ENCODE measurements at regions not wholly inside any gene's neighbourhood (a gene's known extent, or its start where the extent isn't known, plus 50 kb on each side); places are given as distances from the start of the nearest gene placed in this dataset.

- no peaks in the 10 kb centered on the region for H3K27me3 Mint-ChIP-seq (ENCODE audit: low read depth)
- no peak for TF ChIP-seq CTCF (IDR thresholded peaks at IDR 0.05)
- H3K9me3 Mint-ChIP-seq (ENCODE audit: low read depth) = peaks cover 19% of the 10 kb centered on the region
- no peak for DNase-seq (ENCODE audit: low spot score)
- no peak overlapping the region for H3K27ac Mint-ChIP-seq (ENCODE audit: unreplicated experiment)
- H3K4me3 Mint-ChIP-seq (ENCODE audit: unreplicated experiment) = no peak overlapping the region
- H3K36me3 Mint-ChIP-seq (ENCODE audit: low read depth) = peaks cover 8% of the 10 kb centered on the region
- H3K4me1 Mint-ChIP-seq (ENCODE audit: low read depth) = peaks cover 6% of the 10 kb centered on the region
Measured at GRCh38 chr7:18336626-18337025, 158.9 kb upstream of the HDAC9 start.

- Mint-ChIP-seq H3K4me3 (ENCODE audit: unreplicated experiment) (no peak overlapping the region), H3K27ac (ENCODE audit: unreplicated experiment) (no peak overlapping the region), H3K27me3 (ENCODE audit: low read depth) (no peaks in the 10 kb centered on the region), H3K36me3 (ENCODE audit: low read depth) (peaks cover 8% of the 10 kb centered on the region), H3K4me1 (ENCODE audit: low read depth) (peaks cover 6% of the 10 kb centered on the region), H3K9me3 (ENCODE audit: low read depth) (peaks cover 22% of the 10 kb centered on the region)
- TF ChIP-seq CTCF (IDR thresholded peaks at IDR 0.05) = no peak
- DNase-seq (ENCODE audit: low spot score) = no peak
Measured at GRCh38 chr7:18337048-18337809, 158.3 kb upstream of the HDAC9 start.

- peaks cover 6% of the 10 kb centered on the region for H3K4me1 Mint-ChIP-seq (ENCODE audit: low read depth)
- H3K27ac Mint-ChIP-seq (ENCODE audit: unreplicated experiment) = no peak overlapping the region
- no peak for TF ChIP-seq CTCF (IDR thresholded peaks at IDR 0.05)
- peaks cover 6% of the 10 kb centered on the region for H3K36me3 Mint-ChIP-seq (ENCODE audit: low read depth)
- DNase-seq (ENCODE audit: low spot score) = no peak
- H3K4me3 Mint-ChIP-seq (ENCODE audit: unreplicated experiment) = no peak overlapping the region
- H3K9me3 Mint-ChIP-seq (ENCODE audit: low read depth) = peaks cover 21% of the 10 kb centered on the region
- no peaks in the 10 kb centered on the region for H3K27me3 Mint-ChIP-seq (ENCODE audit: low read depth)
Measured at GRCh38 chr7:18338910-18339523, 156.5 kb upstream of the HDAC9 start.

- H3K36me3 Mint-ChIP-seq (ENCODE audit: low read depth) = peaks cover 6% of the 10 kb centered on the region
Measured at GRCh38 chr7:18341756-18342155, 153.8 kb upstream of the HDAC9 start.

GRCh38 chr7:18343047-18343446, 152.5 kb upstream of the HDAC9 start:
- no peak for TF ChIP-seq CTCF (IDR thresholded peaks at IDR 0.05)
- Mint-ChIP-seq H3K4me1 (ENCODE audit: low read depth) (peaks cover 7% of the 10 kb centered on the region), H3K4me3 (ENCODE audit: unreplicated experiment) (no peak overlapping the region), H3K27ac (ENCODE audit: unreplicated experiment) (no peak overlapping the region), H3K27me3 (ENCODE audit: low read depth) (no peaks in the 10 kb centered on the region), H3K36me3 (ENCODE audit: low read depth) (peaks cover 6% of the 10 kb centered on the region), H3K9me3 (ENCODE audit: low read depth) (peaks cover 21% of the 10 kb centered on the region)
- no peak for DNase-seq (ENCODE audit: low spot score)

More at GRCh38 chr7:18341756-18342155, 153.8 kb upstream of the HDAC9 start:
- no peak for DNase-seq (ENCODE audit: low spot score)
- Mint-ChIP-seq H3K4me1 (ENCODE audit: low read depth) (peaks cover 13% of the 10 kb centered on the region), H3K4me3 (ENCODE audit: unreplicated experiment) (no peak overlapping the region), H3K27me3 (ENCODE audit: low read depth) (no peaks in the 10 kb centered on the region), H3K9me3 (ENCODE audit: low read depth) (peaks cover 21% of the 10 kb centered on the region), H3K27ac (ENCODE audit: unreplicated experiment) (no peak overlapping the region)
- TF ChIP-seq CTCF (IDR thresholded peaks at IDR 0.05) = no peak

All from chondrocyte (in vitro differentiated cells).